Activated CD8-positive, alpha-beta T cell treated with anti-CD3 and anti-CD28 coated beads for 36 hours (primary cell): ENCODE measurements at regions not wholly inside any gene's neighbourhood (a gene's known extent, or its start where the extent isn't known, plus 50 kb on each side); places are given as distances from the start of the nearest gene placed in this dataset.

ENCODE experiments used
- ATAC-seq: fragments of 200-7000 bp; cut with Tn5 transposase; one replicate; pipeline ENCODE4 v1.10.0; 2021; ENCODE audit warnings: mild to moderate bottlenecking, moderate library complexity
- CTCF ChIA-PET: fragments of 350-600 bp; sonication (Branson Sonifier 250); formaldehyde crosslinking; loops from one replicate; lab custom pipeline; 2021; ENCODE audit warnings: antibody characterized with exemption; lab: Charles Lee
- POLR2A ChIA-PET: fragments of 350-600 bp; sonication (Branson Sonifier 250); formaldehyde crosslinking; loops from one replicate; lab custom pipeline; 2021; ENCODE audit warnings: antibody characterized with exemption; lab: Charles Lee
- DNase-seq: peaks from one replicate; pipeline ENCODE4 v3.0.0-alpha.2; 2020
- H3K27ac Mint-ChIP-seq: one replicate; pipeline ENCODE4 v1.8.0; 2021; ENCODE audit warnings: mild to moderate bottlenecking, mixed read lengths
- H3K27me3 Mint-ChIP-seq: one replicate; pipeline ENCODE4 v1.8.0; 2021; ENCODE audit warnings: mixed read lengths
- H3K36me3 Mint-ChIP-seq: one replicate; pipeline ENCODE4 v1.8.0; 2021; ENCODE audit warnings: low read depth, mixed read lengths
- H3K4me1 Mint-ChIP-seq: one replicate; pipeline ENCODE4 v1.8.0; 2021; ENCODE audit warnings: low read depth, mixed read lengths
- H3K4me3 Mint-ChIP-seq: one replicate; pipeline ENCODE4 v1.8.0; 2021; ENCODE audit warnings: mild to moderate bottlenecking, moderate library complexity, mixed read lengths
- H3K9me3 Mint-ChIP-seq: one replicate; pipeline ENCODE4 v1.8.0; 2021; ENCODE audit warnings: mixed read lengths
- CTCF ChIP-seq: fragments of 200-600 bp; IDR thresholded peaks from one replicate; pipeline ENCODE4 v1.8.0; 2022; ENCODE audit warnings: antibody characterized with exemption, mild to moderate bottlenecking
- intact Hi-C: fragments of 100-400 bp; cut with micrococcal nuclease; formaldehyde crosslinking; loops from one replicate; pipeline ENCODE4 v1.10.0; 2022

- Mint-ChIP-seq H3K4me3 (no peak overlapping the region), H3K27me3 (no peaks in the 10 kb centered on the region), H3K27ac (no peak overlapping the region), H3K4me1 (no peaks in the 10 kb centered on the region), H3K9me3 (no peaks in the 10 kb centered on the region), H3K36me3 (no peaks in the 10 kb centered on the region)
- ATAC-seq: no peak
- intact Hi-C loops: no loop called here
- no peak for TF ChIP-seq CTCF
- DNase-seq: no peak
- ChIA-PET POLR2A (no interaction called here), CTCF (no interaction called here)
Observed at GRCh38 chr3:178174201-178174915, 361.9 kb upstream of the KCNMB2 start.

- CTCF ChIA-PET: interaction anchor here (0.7 kb wide), 1 partner anchor 58 kb away, joined by 3 read pairs; no protein-coding TSS in a partner anchor
- TF ChIP-seq CTCF: no peak
Observed at GRCh38 chr3:178181088-178181487, 355.1 kb upstream of the KCNMB2 start.

GRCh38 chr3:178181784-178182183 lies 354.5 kb upstream of the KCNMB2 start:
- intact Hi-C loops: no loop called here
- ATAC-seq (no peak), DNase-seq (no peak)
- Mint-ChIP-seq H3K4me1 (no peaks in the 10 kb centered on the region), H3K9me3 (no peaks in the 10 kb centered on the region), H3K27ac (no peak overlapping the region), H3K4me3 (no peak overlapping the region), H3K27me3 (no peaks in the 10 kb centered on the region), H3K36me3 (no peaks in the 10 kb centered on the region)
- POLR2A ChIA-PET: no interaction called here
- TF ChIP-seq CTCF: no peak
- CTCF ChIA-PET: no interaction called here

More at GRCh38 chr3:178181088-178181487, 355.1 kb upstream of the KCNMB2 start:
- H3K9me3 Mint-ChIP-seq: no peaks in the 10 kb centered on the region
- no peak overlapping the region for H3K4me3 Mint-ChIP-seq
- H3K36me3 Mint-ChIP-seq: no peaks in the 10 kb centered on the region
- ATAC-seq (no peak), DNase-seq (no peak)
- no peak overlapping the region for H3K27ac Mint-ChIP-seq
- intact Hi-C loops: no loop called here
- no peaks in the 10 kb centered on the region for H3K27me3 Mint-ChIP-seq
- no peaks in the 10 kb centered on the region for H3K4me1 Mint-ChIP-seq
- POLR2A ChIA-PET: no interaction called here

GRCh38 chr3:178182337-178182779 lies 353.9 kb upstream of the KCNMB2 start:
- H3K4me1 Mint-ChIP-seq: no peaks in the 10 kb centered on the region
- no peaks in the 10 kb centered on the region for H3K9me3 Mint-ChIP-seq
- ATAC-seq (no peak), DNase-seq (no peak)
- H3K36me3 Mint-ChIP-seq: no peaks in the 10 kb centered on the region
- POLR2A ChIA-PET: no interaction called here
- no peak overlapping the region for H3K27ac Mint-ChIP-seq
- CTCF ChIA-PET: no interaction called here
- H3K4me3 Mint-ChIP-seq: no peak overlapping the region
- intact Hi-C loops: no loop called here
- H3K27me3 Mint-ChIP-seq: no peaks in the 10 kb centered on the region
- TF ChIP-seq CTCF: no peak

- Mint-ChIP-seq H3K36me3 (no peaks in the 10 kb centered on the region), H3K27ac (no peak overlapping the region), H3K4me3 (no peak overlapping the region), H3K9me3 (no peaks in the 10 kb centered on the region), H3K27me3 (no peaks in the 10 kb centered on the region), H3K4me1 (no peaks in the 10 kb centered on the region)
- no peak for DNase-seq
- intact Hi-C loops: no loop called here
- TF ChIP-seq CTCF: no peak
- ATAC-seq: no peak
- POLR2A ChIA-PET: no interaction called here
- CTCF ChIA-PET: no interaction called here
Observed at GRCh38 chr3:178184833-178185232, 351.4 kb upstream of the KCNMB2 start.
